AG10803 (cell line): ENCODE measurements at regions not wholly inside any gene's neighbourhood (a gene's known extent, or its start where the extent isn't known, plus 50 kb on each side); places are given as distances from the start of the nearest gene placed in this dataset.
"Not testable (repeated sequence)": the region's sequence is repeated elsewhere in the genome, so short reads cannot be mapped to it uniquely, and the experiment has no call there.

Experiments
- DNase-seq: peaks from one replicate; pipeline ENCODE4 v3.0.0; 2010; ENCODE audit warnings: low read depth
- H3K4me3 ChIP-seq: 2 replicates; pipeline ENCODE4 v1.5.1; 2011; ENCODE audit warnings: mild to moderate bottlenecking, low read length, control low read depth
- CTCF ChIP-seq: conservative IDR thresholded peaks from 2 replicates; pipeline ENCODE4 v1.5.1; 2011; ENCODE audit warnings: mild to moderate bottlenecking, low read length, control low read depth, inconsistent platforms

DNA sequence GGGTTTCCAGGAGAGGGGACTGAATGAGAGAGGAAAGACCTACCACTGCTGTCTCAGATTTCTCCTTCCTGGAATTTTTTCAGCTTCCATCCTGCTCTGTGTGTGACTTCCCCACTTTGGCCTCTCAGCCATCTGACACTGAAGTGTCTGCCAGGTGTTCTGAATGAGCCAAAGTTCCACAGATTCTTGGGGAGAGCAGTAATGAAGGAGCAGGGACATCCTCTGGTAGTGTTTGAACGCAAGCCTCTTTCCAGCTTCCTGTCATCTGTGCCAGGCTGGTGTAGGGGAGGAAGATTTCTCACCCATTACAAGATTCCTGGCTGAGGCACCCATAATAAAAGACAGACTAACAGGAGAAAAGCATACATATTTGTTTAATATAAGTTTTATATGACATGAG lies 141.7 kb upstream of the NRXN3 start:
- TF ChIP-seq CTCF = no peak
- no peak for DNase-seq
- H3K4me3 ChIP-seq = no peak overlapping the region

DNA sequence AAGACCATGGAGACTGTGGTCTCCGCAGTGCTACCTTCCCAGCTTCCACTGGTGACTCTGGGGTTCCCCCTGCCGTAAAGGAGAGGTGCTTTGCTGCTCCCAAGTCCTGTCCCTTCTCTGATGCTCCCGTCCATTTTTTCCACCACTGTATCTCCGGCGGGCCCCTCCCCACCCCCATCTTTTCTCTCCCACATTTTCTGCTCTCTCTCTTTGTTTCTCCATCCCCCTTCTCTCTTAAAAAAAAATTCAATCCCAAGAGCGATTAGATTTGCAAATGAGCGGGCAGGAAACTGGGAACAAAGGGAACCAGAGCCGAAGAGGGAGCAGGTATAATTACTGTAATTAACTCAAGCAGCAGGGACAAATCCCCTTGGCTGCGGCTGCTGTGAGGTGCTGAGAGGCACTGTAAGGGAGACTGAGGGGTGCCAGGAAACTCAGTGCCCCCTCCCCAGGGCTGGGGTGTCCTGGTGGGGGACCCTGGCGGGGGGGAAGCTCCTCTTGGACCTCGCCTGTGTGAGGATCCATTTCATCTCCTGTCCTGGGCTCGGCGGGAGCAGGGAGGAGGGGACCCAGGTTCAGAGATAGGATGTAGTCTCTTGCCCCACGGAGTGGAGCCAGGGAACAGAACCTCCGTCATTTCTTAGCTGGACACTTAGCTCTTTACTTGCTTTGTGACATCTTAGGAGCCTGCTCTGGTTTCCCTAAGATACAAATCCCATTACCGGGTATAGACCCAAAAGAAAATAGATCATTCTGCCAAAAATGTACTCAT lies 140.4 kb upstream of the NRXN3 start:
- peak; percentile 18; the same call in 1 of the 2 replicates for TF ChIP-seq CTCF
- DNase-seq = no peak
- H3K4me3 ChIP-seq = no peak overlapping the region

DNA sequence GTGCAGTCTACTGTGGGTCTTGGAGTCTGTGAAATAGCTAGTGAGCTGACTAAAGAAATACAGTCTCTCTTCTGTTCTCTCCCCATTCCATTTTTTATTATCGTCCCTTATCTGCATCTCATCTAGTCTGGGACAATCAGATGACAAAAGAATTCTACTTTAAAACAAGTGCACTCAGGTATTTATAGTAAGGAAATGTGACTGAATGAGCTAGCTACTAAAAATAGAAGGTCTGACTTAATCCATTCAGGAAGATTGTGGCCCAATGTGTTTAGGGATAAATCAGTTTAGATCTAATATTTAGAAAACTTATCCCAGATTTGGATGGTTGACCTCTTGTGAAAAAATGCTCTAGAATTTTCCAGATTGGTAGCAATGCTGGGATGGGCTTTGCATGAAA lies 126.8 kb upstream of the NRXN3 start:
- no peak for DNase-seq
- H3K4me3 ChIP-seq = no peak overlapping the region
- TF ChIP-seq CTCF = no peak

GRCh38 chr14:78048120-78048519 lies 122.1 kb upstream of the NRXN3 start:
- DNase-seq = no peak
- H3K4me3 ChIP-seq = no peak overlapping the region

GRCh38 chr14:78056890-78057289 lies 113.3 kb upstream of the NRXN3 start:
- not testable (repeated sequence) for DNase-seq, H3K4me3 ChIP-seq

More at GRCh38 chr14:78048120-78048519, 122.1 kb upstream of the NRXN3 start:
- no peak for TF ChIP-seq CTCF

DNA sequence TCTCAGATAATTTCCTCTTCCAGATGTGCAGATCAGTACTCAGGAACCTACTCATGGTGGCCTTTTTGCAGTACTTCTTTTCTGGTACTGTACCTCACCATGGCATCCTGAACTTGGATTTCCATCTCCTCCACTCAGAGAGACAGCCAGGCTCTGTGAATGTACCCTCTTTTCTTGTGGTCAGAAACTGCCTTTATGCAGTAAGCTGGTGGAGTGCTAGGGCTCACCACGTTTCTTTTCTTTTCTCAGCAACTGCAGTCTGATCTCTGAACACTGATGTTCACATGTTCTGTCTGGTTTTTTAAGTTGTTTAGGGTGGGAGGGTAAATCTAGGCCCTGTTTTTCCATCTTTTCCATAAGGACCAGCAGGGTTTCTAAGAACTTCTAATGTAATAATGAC lies 99.8 kb upstream of the NRXN3 start:
- no peak for TF ChIP-seq CTCF
- H3K4me3 ChIP-seq = no peak overlapping the region
- DNase-seq = no peak

- DNase-seq = no peak
- no peak overlapping the region for H3K4me3 ChIP-seq
- no peak for TF ChIP-seq CTCF
Measured at GRCh38 chr14:78071016-78071549, 99.1 kb upstream of the NRXN3 start.

- no peak for DNase-seq
- no peak for TF ChIP-seq CTCF
- no peak overlapping the region for H3K4me3 ChIP-seq
Measured at GRCh38 chr14:78073028-78073427, 97.1 kb upstream of the NRXN3 start.
